T follicular helper cell (primary cell): ENCODE measurements at regions not wholly inside any gene's neighbourhood (a gene's known extent, or its start where the extent isn't known, plus 50 kb on each side); places are given as distances from the start of the nearest gene placed in this dataset.
"Not testable (repeated sequence)": the region's sequence is repeated elsewhere in the genome, so short reads cannot be mapped to it uniquely, and the experiment has no call there.

Source experiments
- DNase-seq: peaks from one replicate; pipeline ENCODE4 v3.0.0-alpha.2; 2020; ENCODE audit warnings: low read depth

DNA sequence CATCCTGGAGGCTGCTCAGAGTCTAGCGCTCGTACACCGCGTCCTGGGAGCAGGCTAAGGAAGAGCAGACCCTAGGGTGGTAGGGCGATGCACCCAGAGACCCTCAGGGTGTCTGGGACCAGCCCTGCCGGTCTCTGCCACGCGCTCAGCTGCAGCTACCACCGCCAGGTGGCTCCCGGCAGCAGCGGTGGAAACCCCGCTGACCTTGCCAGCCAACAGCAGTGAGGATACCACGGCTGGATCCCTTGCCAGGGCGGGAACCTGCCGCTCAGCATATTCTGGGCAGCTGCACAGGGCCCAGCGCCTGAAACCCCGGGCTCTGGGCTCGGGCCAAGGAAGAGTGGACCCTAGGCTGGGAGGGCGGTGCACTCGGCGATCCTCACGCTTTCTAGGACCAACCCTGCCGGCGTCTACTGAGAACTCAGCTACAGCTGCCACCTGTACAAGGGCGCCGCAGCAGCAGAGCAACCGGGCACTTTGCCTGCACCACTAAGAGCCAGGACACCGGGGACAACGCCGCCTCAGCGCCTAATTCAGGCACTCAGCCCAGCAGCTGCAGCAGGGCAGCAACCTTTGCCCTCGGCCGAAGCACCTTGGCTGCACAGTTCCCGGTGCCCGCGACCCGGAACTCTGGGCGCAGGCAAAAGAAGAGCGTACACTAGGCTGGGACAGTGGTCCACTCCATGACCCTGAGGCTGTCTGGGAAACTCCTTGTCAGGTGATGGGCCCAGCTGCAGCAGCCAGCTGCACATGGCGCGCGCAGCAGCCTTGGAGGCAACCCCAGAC is 80.8 kb downstream of the POTEB2 start:
- not testable (repeated sequence) for DNase-seq

- DNase-seq, result peak; percentile 10
Measured at GRCh38 chr15:20783598-20784184, 82.4 kb downstream of the POTEB2 start.

DNA sequence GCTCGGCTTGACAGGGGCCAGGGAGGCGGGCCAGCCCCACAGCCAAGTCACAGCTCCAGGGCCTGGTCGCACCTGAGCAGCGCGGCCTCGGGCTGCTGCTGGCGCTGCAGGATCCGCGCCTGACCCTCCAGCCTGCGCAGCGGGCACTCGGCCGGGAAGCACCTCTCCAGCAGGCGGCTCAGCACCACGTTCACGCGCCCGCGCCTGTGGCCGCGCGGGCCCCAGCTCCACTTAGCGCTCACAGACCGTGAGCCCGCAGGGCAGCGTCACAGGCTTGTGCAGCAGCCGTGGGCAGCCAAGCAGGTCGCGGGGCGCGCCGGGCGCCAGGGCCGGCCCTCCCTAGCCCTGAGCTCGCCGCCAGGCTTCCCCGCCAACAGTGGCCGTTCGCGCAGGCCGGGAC is 90.7 kb downstream of the POTEB2 start:
- DNase-seq, result not testable (repeated sequence)

DNA sequence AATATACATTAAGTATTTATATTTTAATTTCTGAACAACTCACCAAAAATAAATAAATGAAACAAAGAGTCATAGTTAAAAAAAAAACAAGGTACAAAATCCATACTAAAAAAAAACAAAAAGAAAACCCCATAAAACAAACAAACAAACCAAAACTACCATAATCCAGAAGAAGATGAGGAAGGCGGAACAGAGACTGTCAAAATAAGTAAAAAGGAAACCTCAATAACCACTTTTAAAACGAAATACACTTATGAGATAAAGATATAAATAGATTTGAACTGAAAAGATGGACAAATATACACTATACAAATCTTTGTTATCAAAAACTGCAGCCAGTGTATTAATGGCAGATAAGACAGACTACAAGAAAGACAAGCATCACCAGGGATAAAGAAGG is 98.2 kb downstream of the POTEB2 start:
- not testable (repeated sequence) for DNase-seq

DNA sequence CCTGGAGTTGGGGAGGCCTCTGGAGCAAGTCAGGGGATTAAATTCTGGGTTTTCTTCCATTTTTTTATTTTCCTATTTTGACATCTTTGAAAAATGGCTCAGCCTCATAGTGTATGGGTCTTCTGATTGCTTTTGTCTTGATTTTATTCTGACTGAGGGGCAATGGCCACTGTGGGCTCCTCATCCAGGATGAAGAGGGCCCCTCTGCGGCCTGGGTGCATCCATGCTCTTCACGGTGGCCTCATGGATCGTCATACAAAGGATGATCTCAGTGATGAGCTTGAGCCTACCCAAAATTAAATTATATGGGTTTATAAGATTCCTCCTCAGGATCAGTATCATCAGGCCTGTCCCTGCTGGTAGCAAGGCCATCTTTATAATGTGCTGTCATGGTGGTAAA is 103.7 kb downstream of the POTEB2 start:
- not testable (repeated sequence) for DNase-seq

GRCh38 chr15:20756440-20756839 is 109.7 kb downstream of the POTEB2 start:
- DNase-seq, result not testable (repeated sequence)

- not testable (repeated sequence) for DNase-seq
Measured at GRCh38 chr15:20755665-20756398, 110.3 kb downstream of the POTEB2 start.

DNA sequence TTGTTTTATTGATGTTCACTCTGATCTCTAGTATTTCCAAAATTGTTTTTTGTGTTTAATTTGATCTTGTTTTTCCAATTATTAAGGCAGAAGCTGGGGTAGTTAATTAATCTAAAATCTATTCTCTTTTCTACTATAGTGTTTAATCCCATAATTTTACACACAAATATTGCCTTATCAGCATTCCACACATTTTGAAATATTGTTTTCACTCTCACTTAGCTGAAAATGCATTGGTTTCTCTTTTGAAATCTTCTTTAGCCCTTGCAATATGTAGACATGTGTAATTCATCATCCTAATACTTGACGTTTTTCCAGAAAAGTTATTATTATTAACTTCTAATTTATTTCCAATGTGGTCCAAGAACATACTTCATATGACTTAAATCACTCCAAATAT is 132.6 kb downstream of the POTEB2 start:
- DNase-seq, result not testable (repeated sequence)
